ENCODE measurements at regions not wholly inside any gene's neighbourhood (a gene's known extent, or its start where the extent isn't known, plus 50 kb on each side); places are given as distances from the start of the nearest gene placed in this dataset.
A peak's percentile ranks its signal among the peaks of the same experiment; 100 is the strongest.

DNA sequence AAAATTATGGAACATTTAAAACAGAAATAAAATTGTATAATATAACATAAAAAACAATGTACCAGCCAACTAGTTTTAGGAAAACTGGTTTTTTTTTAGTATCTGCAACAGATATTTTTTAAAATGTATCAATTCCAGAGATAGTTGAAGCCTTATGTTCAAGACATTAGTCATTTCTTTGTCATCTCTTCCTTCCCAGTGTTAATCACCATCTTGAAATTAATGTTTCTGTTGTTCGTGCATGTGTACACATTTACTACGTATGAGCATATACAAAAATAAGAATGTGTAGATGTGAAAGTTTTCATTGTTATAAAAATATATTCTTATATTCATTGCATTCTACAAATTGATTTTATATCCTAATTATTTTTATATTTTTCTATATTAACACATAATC, 1062.1 kb downstream of the SLC6A15 start:
- H3K9ac ChIP-seq (ENCODE audit: control insufficient read depth, extremely low read depth, insufficient read depth, low read length): no peak overlapping the region
- TF ChIP-seq, protein P1, sequence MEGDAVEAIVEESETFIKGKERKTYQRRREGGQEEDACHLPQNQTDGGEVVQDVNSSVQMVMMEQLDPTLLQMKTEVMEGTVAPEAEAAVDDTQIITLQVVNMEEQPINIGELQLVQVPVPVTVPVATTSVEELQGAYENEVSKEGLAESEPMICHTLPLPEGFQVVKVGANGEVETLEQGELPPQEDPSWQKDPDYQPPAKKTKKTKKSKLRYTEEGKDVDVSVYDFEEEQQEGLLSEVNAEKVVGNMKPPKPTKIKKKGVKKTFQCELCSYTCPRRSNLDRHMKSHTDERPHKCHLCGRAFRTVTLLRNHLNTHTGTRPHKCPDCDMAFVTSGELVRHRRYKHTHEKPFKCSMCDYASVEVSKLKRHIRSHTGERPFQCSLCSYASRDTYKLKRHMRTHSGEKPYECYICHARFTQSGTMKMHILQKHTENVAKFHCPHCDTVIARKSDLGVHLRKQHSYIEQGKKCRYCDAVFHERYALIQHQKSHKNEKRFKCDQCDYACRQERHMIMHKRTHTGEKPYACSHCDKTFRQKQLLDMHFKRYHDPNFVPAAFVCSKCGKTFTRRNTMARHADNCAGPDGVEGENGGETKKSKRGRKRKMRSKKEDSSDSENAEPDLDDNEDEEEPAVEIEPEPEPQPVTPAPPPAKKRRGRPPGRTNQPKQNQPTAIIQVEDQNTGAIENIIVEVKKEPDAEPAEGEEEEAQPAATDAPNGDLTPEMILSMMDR (optimal IDR thresholded peaks at IDR 0.05 in 1 of 3, IDR thresholded peaks at IDR 0.05 in 1 of 3, conservative IDR thresholded peaks at IDR 0.05 in 1 of 3; ENCODE audit: extremely low read depth in 1 of 3, insufficient read depth in 2 of 3, low read length in 3 of 3): no peak
- no peak for TF ChIP-seq EZH2 (IDR thresholded peaks at IDR 0.05; ENCODE audit: low read length)
- H3K4me2 ChIP-seq (ENCODE audit: control insufficient read depth, extremely low read depth, insufficient read depth, low read depth, low read length): no peak overlapping the region
- FAIRE-seq (no peak), DNase-seq (ENCODE audit: low read depth, low spot score) (no peak)
- no peaks in the 10 kb centered on the region for H3K9me1 ChIP-seq (ENCODE audit: control insufficient read depth, extremely low read depth, insufficient read depth, low read length)
- H3K9me3 ChIP-seq (ENCODE audit: control insufficient read depth, low read depth, low read length): no peaks in the 10 kb centered on the region
- no peak overlapping the region for H2AFZ ChIP-seq (ENCODE audit: control insufficient read depth, low read length)
- H3K4me1 ChIP-seq (ENCODE audit: control insufficient read depth, extremely low read depth, insufficient read depth, low read length): no peaks in the 10 kb centered on the region
- H4K20me1 ChIP-seq (ENCODE audit: control insufficient read depth, extremely low read depth, insufficient read depth, low read length): no peaks in the 10 kb centered on the region
- H3K79me2 ChIP-seq (ENCODE audit: control insufficient read depth, insufficient read depth, low read length): no peaks in the 10 kb centered on the region
- H3K36me3 ChIP-seq (ENCODE audit: control insufficient read depth in 2 of 2, extremely low read depth in 1 of 2, insufficient read depth in 2 of 2, low read length in 2 of 2): no peaks in the 10 kb centered on the region
- no peak overlapping the region for H3K27ac ChIP-seq (ENCODE audit: control insufficient read depth, insufficient read depth, low read length)
- dilution Hi-C loops (cut with MboI; ENCODE audit: extremely low pct_ligation_motif_present, low sequenced_read_pairs): no loop called here
- H3K27me3 ChIP-seq (ENCODE audit: control insufficient read depth, extremely low read depth, insufficient read depth, low read length): no peaks in the 10 kb centered on the region
- no peak overlapping the region for H3K4me3 ChIP-seq (ENCODE audit: control insufficient read depth in 2 of 3, extremely low read depth in 1 of 3, insufficient read depth in 2 of 3, low read depth in 1 of 3, low read length in 3 of 3)

DNA sequence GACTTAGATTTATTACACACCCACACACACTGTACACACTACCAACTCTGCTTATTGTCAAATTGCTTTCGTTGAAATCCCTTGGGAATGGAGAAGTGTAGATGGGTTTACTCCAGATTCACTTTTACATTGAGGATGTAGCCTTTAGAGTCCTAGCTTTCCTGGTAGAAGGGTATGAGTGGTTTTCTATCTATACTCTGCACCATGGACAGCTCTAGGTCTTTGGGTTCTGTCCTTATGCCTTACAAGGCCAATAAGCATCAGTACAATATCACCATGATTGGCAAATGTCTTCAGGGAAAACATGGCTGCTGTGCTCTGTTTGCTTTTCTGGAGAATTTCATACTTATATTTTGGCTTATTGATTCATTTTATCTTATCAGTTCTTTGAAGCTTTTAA, 1063.9 kb downstream of the SLC6A15 start:
- H2AFZ ChIP-seq (ENCODE audit: control insufficient read depth, low read length): no peak overlapping the region
- H3K9me1 ChIP-seq (ENCODE audit: control insufficient read depth, extremely low read depth, insufficient read depth, low read length): no peaks in the 10 kb centered on the region
- no peaks in the 10 kb centered on the region for H3K27me3 ChIP-seq (ENCODE audit: control insufficient read depth, extremely low read depth, insufficient read depth, low read length)
- dilution Hi-C loops (cut with MboI; ENCODE audit: extremely low pct_ligation_motif_present, low sequenced_read_pairs): loop anchor here (25.0 kb wide), 1 partner anchor 539 kb away; no protein-coding TSS in a partner anchor
- peak; percentile 52 for FAIRE-seq
- no peaks in the 10 kb centered on the region for H4K20me1 ChIP-seq (ENCODE audit: control insufficient read depth, extremely low read depth, insufficient read depth, low read length)
- H3K36me3 ChIP-seq (ENCODE audit: control insufficient read depth in 2 of 2, extremely low read depth in 1 of 2, insufficient read depth in 2 of 2, low read length in 2 of 2): no peaks in the 10 kb centered on the region
- H3K9me3 ChIP-seq (ENCODE audit: control insufficient read depth, low read depth, low read length): no peaks in the 10 kb centered on the region
- no peak overlapping the region for H3K4me2 ChIP-seq (ENCODE audit: control insufficient read depth, extremely low read depth, insufficient read depth, low read depth, low read length)
- no peak overlapping the region for H3K4me3 ChIP-seq (ENCODE audit: control insufficient read depth in 2 of 3, extremely low read depth in 1 of 3, insufficient read depth in 2 of 3, low read depth in 1 of 3, low read length in 3 of 3)
- H3K27ac ChIP-seq (ENCODE audit: control insufficient read depth, insufficient read depth, low read length): no peak overlapping the region
- no peak for DNase-seq (ENCODE audit: low read depth, low spot score)
- no peaks in the 10 kb centered on the region for H3K4me1 ChIP-seq (ENCODE audit: control insufficient read depth, extremely low read depth, insufficient read depth, low read length)
- no peak overlapping the region for H3K9ac ChIP-seq (ENCODE audit: control insufficient read depth, extremely low read depth, insufficient read depth, low read length)
- no peaks in the 10 kb centered on the region for H3K79me2 ChIP-seq (ENCODE audit: control insufficient read depth, insufficient read depth, low read length)
- TF ChIP-seq, protein P1 (optimal IDR thresholded peaks at IDR 0.05 in 1 of 3, IDR thresholded peaks at IDR 0.05 in 1 of 3, conservative IDR thresholded peaks at IDR 0.05 in 1 of 3; ENCODE audit: extremely low read depth in 1 of 3, insufficient read depth in 2 of 3, low read length in 3 of 3): no peak
- no peak for TF ChIP-seq EZH2 (IDR thresholded peaks at IDR 0.05; ENCODE audit: low read length)

Measured in keratinocyte (primary cell).